Lower leg skin (tissue), 3 donors: ENCODE measurements at regions not wholly inside any gene's neighbourhood (a gene's known extent, or its start where the extent isn't known, plus 50 kb on each side); places are given as distances from the start of the nearest gene placed in this dataset.

ENCODE experiments used
- CTCF ChIP-seq, 3 donors: fragments of 450-650 bp; IDR thresholded peaks; one replicate each; pipeline ENCODE4 v1.5.1; 2016; ENCODE audit warnings: antibody characterized with exemption in 3 of 3, mild to moderate bottlenecking in 3 of 3, moderate library complexity in 2 of 3
- POLR2A ChIP-seq, 2 donors: fragments of 450-650 bp; IDR thresholded peaks; one replicate each; pipeline ENCODE4 v1.6.1; 2016 to 2017; ENCODE audit warnings: antibody characterized with exemption in 2 of 2, mild to moderate bottlenecking in 1 of 2, moderate library complexity in 1 of 2

DNA sequence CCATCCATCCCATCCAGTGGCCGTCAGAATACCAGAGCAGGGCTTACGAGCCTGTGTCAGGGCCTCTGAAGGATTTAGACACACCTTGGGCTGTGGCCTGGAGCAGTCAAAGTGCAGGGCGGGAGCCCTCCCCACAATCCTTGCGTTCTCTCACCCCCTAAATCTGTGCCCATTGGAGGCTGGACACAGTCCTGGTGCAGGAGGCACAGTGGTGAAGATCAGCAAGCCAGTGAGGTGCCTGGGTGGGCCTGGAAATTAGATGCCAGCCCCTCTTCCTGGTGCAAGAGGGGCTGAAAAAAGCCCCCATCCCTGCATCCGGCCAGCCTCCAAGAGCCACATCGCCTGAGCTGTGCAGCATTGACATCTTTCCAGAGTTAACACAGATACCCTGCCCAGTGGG lies 1045.8 kb downstream of the TBC1D22A start:
- TF ChIP-seq CTCF (IDR thresholded peaks at IDR 0.05) (no peak), POLR2A (IDR thresholded peaks at IDR 0.05) (no peak)
